MG63 (cell line): ENCODE measurements at regions not wholly inside any gene's neighbourhood (a gene's known extent, or its start where the extent isn't known, plus 50 kb on each side); places are given as distances from the start of the nearest gene placed in this dataset.
"Not testable (repeated sequence)": the region's sequence is repeated elsewhere in the genome, so short reads cannot be mapped to it uniquely, and the experiment has no call there.

Experiments used
- DNase-seq: peaks from one replicate; pipeline ENCODE4 v3.0.0-alpha.2; 2020
- H3K27me3 ChIP-seq: fragments of 250-450 bp; sonication (Bioruptor Pico); 2 replicates; pipeline ENCODE4 v1.5.1; 2020; ENCODE audit warnings: mild to moderate bottlenecking, moderate library complexity
- H3K36me3 ChIP-seq: fragments of 250-450 bp; sonication (Bioruptor Pico); 2 replicates; pipeline ENCODE4 v1.5.1; 2020; ENCODE audit warnings: mild to moderate bottlenecking, moderate library complexity
- H3K4me3 ChIP-seq: fragments of 250-450 bp; sonication (Bioruptor Pico); 2 replicates; pipeline ENCODE4 v1.5.1; 2020; ENCODE audit warnings: mild to moderate bottlenecking, moderate library complexity
- H3K9me3 ChIP-seq: fragments of 250-450 bp; sonication (Bioruptor Pico); 2 replicates; pipeline ENCODE4 v1.5.1; 2020; ENCODE audit warnings: mild to moderate bottlenecking, moderate library complexity

DNA sequence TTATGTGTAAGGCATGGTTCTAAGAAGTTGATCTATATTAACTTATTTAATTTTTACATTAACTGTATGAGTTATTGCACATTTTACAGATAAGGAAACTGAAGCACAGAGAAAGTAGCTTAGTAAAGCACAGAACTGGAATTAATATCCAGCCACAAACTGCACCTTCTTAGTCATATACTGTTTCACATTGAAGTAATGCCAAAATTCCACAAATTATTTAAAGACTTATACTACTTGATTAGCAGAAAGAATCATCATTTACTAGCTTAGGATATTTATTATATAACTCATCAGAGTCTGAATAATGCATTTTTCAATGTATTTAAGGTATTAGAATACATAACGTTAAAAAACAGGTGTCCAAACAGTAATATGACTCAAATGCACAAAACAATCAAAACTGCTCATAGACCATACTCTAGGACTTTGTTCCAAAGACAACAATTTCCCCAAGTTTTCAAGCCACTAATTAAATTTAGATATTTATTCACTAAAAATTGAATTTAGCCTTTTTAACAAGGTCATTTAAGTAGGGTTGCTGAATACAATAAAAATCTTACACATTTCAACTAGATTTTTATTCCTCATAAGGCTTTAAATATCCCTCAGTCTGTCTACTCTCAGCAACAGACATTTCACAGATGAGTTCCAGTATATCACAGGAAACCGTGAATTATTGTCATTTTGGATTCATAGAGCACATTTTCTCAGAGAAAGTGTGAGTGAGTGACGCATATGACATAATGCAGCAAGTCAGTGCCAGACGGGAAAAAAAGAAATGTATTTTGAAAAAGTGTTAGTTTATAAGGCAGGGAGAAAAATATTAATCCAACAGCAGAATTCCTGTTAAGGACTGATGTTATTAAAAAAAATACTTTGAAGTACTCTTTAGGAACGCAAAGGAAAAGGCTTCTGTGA is 782.5 kb downstream of the TMTC2 start:
- H3K4me3 ChIP-seq = no peak overlapping the region
- DNase-seq = no peak
- H3K27me3 ChIP-seq = no peaks in the 10 kb centered on the region
- no peaks in the 10 kb centered on the region for H3K36me3 ChIP-seq
- no peaks in the 10 kb centered on the region for H3K9me3 ChIP-seq

DNA sequence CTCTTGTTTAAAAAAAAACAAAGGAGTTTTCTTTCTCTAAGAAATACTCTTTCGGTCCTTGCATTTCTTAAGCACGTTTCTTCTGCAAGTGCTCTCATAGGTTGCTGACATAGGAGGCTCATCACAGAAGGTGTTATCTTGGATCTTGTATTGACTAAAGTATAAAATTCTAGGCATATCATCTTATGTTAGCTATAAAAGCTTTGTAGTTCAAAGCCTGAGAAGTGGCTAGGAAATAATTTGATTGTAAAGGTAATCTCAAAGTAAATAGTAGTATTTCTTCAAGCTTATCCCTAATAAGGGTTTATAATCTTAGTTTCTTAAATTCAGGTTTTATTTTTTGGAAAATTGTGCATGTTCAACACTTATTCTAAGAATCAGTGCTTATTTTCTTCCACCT is 778.9 kb downstream of the TMTC2 start:
- Histone ChIP-seq H3K4me3 (no peak overlapping the region), H3K27me3 (no peaks in the 10 kb centered on the region), H3K9me3 (no peaks in the 10 kb centered on the region), H3K36me3 (no peaks in the 10 kb centered on the region)
- DNase-seq = no peak

DNA sequence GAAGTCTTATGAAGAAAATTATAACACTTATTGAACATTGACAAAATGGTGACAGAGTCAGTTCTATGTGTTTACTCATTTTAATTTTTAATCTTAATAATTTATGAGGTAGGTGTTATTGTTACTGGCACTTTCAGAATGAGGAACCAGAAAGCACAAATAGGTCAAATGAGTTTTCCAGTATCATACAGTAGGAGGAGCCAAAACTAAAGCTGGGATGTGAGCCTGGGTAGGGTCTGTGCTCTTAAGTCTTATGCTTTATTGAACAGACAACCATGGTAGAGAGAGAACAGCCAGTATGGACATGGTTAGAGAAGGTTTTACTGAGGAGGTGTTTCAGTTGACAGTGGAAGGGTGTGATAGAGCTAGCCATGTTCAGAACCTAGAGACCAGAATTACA is 775.7 kb downstream of the TMTC2 start:
- DNase-seq = no peak
- H3K9me3 ChIP-seq = no peaks in the 10 kb centered on the region; the same call in 1 of the 2 replicates
- no peak overlapping the region for H3K4me3 ChIP-seq
- no peaks in the 10 kb centered on the region; the same call in 1 of the 2 replicates for H3K27me3 ChIP-seq
- H3K36me3 ChIP-seq = no peaks in the 10 kb centered on the region

DNA sequence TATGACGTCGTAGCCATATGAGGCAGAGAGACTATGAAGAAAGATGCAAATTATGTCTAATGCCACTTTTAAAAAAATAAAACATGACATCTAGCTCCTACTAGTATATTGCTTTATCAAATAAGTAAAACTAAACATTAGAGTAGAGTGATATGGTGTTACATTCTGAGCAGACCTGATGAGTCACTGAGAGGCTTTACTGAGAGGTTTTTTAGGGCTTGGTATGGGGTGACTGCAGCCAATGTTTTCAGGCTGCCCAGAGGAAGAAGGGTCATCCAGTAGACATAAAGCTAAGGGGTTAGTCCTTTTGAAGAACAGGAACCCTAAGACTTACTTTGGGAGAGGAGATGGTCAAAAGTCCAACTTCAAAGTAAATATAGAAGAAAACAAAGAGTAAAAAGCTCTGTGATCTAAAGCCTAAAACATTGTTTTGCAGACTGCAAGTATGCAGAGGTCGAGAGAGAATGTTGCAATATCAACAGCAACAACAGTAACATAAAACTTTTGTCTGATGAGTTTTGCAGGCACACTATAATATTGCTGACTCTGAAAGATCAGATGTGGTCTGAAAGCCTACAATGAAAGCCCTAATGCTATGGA is 774.7 kb downstream of the TMTC2 start:
- Histone ChIP-seq H3K27me3 (no peaks in the 10 kb centered on the region; the same call in 1 of the 2 replicates), H3K9me3 (no peaks in the 10 kb centered on the region; the same call in 1 of the 2 replicates), H3K4me3 (no peak overlapping the region), H3K36me3 (no peaks in the 10 kb centered on the region)
- no peak for DNase-seq

DNA sequence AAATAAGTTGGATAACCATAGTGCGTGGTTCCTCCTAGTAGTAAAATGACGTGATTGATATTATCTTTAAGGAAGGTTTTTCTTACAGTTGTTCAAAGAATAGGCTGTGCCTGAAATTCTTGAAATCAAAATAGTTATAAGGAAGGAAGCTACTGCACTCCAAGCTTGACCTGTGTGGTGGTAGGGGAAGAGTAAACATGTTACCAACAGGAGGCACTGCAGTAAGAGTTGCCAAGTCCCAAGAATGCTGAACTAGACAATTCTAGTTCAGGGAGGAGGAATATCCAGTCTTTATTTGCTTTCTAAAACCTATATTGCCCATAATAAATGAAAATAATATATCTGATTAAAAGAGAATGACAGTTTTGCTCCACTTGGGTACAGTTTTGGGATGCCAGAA is 764.5 kb downstream of the TMTC2 start:
- Histone ChIP-seq H3K36me3 (no peaks in the 10 kb centered on the region), H3K27me3 (no peaks in the 10 kb centered on the region), H3K4me3 (no peak overlapping the region), H3K9me3 (no peaks in the 10 kb centered on the region)
- no peak for DNase-seq

DNA sequence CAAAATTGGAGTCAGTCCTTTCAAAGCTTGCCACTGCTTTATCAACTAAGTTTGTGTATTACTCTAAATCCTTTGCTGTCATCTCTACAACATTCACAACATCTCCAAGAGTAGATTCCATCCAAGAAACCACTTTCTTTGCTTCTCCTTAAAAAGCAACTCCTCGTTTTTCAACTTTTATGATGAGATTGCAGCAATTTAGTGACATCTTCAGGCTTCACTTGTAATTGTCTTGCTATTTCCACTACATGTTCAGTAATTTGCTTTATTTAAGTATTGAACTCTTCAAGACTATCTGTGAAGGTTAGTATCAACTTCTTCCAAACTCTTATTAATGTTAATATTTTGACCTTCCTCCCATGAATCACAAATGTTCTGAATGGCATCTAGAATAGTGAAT is 747.9 kb downstream of the TMTC2 start:
- no peaks in the 10 kb centered on the region for H3K27me3 ChIP-seq
- H3K9me3 ChIP-seq = 0 out of 2 replicates have a peak, but pooled peaks cover 2% of the 10 kb centered on the region
- no peak overlapping the region for H3K4me3 ChIP-seq
- H3K36me3 ChIP-seq = no peaks in the 10 kb centered on the region
- no peak for DNase-seq

DNA sequence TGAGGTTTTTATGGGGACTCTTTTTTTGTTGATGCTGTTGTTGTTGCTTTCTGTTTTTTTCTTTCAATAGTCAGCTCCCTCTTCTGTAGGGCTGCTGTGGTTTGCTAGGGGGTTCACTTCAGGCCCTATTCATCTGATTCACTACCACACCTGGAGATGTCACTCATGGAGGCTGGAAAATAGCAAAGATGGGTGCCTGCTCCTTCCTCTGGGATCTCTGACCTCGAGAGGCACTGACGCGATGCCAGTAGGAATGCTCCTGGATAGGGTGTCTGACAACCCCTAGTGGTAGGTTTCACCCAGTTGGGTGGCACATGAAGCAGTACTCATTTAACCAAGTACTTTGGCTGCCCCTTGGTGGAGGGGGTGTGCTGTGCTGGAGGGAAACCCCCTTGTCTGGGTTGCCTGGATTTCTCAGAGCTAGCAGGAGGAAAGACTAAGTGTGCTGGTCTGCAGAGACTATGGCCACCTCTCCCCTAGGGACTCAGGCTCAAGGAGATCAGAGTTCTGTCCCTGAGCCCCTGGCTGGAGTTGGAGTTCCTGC is 745.5 kb downstream of the TMTC2 start:
- DNase-seq = no peak
- no peaks in the 10 kb centered on the region for H3K27me3 ChIP-seq
- H3K36me3 ChIP-seq = no peaks in the 10 kb centered on the region
- 0 out of 2 replicates have a peak, but pooled peaks cover 2% of the 10 kb centered on the region for H3K9me3 ChIP-seq
- no peak overlapping the region for H3K4me3 ChIP-seq

DNA sequence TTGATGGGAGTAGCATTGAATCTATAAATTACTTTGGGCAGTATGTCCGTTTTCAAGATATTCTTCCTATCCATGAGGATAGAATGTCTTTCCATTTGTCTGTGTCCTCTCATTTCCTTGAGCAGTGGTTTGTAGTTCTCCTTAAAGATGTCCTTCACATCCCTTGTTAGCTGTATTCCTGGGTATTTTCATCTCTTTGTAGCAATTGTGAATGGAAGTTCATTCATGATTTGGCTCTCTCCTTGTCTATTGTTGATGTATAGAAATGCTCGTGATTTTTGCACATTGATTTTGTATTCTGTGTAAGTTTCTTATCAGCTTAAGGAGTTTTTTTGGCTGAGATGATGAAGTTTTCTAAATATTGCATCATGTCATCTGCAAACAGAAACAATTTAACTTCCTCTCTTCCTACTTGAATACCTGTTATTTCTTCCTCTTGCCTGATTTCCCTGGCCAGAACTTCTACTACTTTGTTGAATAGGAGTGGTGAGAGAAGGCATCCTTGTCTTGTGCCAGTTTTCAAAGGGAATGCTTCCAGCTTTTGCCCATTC is 741.0 kb downstream of the TMTC2 start:
- H3K36me3 ChIP-seq, DNase-seq, H3K27me3 ChIP-seq, H3K4me3 ChIP-seq, H3K9me3 ChIP-seq: not testable (repeated sequence)

DNA sequence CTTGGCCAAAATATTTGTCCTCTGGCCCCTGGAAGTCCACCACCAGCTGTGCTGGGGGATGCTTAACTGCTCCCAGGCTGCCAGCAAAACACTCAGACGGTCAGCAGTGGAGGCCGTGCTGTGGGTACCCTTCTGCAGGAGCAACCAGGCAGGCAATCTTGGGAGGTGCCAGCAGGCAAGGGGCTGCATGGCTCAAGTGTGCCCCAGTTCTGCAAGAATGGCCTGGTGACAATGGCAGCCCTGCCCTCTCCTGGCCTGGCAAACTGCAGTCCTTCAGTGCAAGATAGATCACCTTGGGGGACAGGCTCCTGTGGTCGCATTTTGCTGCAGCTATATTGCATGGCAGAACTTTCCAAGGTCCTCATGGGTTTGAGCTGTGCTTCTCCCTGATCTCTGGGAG is 728.3 kb downstream of the TMTC2 start:
- H3K36me3 ChIP-seq = no peaks in the 10 kb centered on the region
- H3K4me3 ChIP-seq = no peak overlapping the region
- H3K9me3 ChIP-seq = no peaks in the 10 kb centered on the region
- no peaks in the 10 kb centered on the region for H3K27me3 ChIP-seq
- DNase-seq = no peak

DNA sequence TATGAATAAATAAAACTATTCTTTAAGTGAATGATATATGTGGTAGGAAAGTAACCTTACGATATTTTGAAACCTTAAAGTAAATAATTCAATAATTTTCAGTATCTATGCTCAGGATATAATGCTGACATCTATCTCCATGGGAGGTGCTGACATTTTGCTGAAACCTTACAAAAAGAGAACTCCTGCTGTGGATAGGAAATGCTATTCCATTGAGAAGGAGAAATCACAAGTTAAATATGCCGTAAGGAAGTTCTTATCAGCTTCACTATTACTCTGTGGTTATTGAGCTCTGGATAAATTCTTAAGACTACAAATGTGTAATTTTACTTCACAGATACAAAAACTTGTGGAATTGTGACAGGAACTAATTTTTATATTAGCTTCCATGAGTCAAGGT is 722.1 kb downstream of the TMTC2 start:
- Histone ChIP-seq H3K36me3 (no peaks in the 10 kb centered on the region), H3K9me3 (no peaks in the 10 kb centered on the region), H3K27me3 (no peaks in the 10 kb centered on the region), H3K4me3 (no peak overlapping the region)
- DNase-seq = no peak

DNA sequence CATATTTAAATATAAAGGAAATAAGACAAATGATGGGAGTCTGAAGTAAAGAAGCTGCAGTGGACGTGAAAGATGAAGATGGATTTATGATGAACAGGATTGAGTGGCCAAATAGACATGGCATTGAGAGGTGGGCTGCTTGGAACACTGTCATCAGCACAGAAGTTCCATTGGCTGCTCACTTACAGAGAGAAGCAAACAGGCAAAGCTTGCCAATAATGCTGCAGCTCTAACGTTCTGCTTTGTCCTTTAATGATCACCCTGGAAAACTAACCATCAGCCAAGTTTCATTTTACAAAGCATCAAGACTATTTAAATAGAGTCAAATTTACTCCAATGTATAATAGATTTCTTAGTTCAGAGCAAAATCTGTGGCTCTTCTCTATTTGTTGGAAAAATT is 721.4 kb downstream of the TMTC2 start:
- no peaks in the 10 kb centered on the region for H3K27me3 ChIP-seq
- H3K36me3 ChIP-seq = no peaks in the 10 kb centered on the region
- H3K4me3 ChIP-seq = no peak overlapping the region
- DNase-seq = no peak
- no peaks in the 10 kb centered on the region for H3K9me3 ChIP-seq

DNA sequence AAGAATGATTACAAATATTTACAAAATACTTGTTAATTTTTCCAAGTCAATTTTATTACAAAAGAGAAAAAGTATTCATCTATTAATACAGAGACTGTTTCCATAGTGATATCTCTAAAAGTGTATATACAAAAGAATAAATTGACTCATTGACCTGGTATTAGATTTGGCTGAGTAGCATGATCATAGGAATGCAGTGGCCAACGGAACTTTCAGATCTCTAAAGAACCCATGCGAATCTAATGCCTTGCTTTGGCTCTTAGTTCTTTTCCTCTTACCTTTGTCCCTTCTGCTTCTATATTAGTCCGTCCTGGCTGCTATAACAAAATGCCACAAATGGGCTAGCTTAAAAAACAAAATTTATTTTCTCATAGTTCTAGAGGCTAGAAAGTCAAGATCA is 717.8 kb downstream of the TMTC2 start:
- Histone ChIP-seq H3K9me3 (no peaks in the 10 kb centered on the region), H3K36me3 (no peaks in the 10 kb centered on the region)
- no peak for DNase-seq

DNA sequence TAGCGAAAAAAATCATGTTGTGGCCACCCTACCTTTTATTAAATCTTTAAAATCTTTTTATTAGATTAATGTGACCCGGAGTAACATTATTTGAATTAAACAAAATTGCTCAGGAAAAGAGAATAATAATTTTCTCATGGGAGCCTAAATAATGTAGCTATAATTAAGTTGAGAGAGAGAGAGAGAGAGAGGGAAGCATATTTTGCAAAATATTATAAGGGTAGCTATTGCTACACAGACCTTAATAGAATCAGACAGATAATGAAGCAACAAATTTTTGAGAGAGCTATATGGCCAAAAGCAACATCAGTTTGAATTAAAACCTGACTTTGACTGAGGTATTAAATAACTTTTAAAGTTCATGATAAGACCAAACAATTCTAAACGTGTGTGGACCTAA is 703.5 kb downstream of the TMTC2 start:
- H3K36me3 ChIP-seq = no peaks in the 10 kb centered on the region
- no peak overlapping the region for H3K4me3 ChIP-seq
- DNase-seq = no peak

More for the DNA sequence above, 717.8 kb downstream of the TMTC2 start:
- H3K27me3 ChIP-seq = no peaks in the 10 kb centered on the region
- H3K4me3 ChIP-seq = no peak overlapping the region

DNA sequence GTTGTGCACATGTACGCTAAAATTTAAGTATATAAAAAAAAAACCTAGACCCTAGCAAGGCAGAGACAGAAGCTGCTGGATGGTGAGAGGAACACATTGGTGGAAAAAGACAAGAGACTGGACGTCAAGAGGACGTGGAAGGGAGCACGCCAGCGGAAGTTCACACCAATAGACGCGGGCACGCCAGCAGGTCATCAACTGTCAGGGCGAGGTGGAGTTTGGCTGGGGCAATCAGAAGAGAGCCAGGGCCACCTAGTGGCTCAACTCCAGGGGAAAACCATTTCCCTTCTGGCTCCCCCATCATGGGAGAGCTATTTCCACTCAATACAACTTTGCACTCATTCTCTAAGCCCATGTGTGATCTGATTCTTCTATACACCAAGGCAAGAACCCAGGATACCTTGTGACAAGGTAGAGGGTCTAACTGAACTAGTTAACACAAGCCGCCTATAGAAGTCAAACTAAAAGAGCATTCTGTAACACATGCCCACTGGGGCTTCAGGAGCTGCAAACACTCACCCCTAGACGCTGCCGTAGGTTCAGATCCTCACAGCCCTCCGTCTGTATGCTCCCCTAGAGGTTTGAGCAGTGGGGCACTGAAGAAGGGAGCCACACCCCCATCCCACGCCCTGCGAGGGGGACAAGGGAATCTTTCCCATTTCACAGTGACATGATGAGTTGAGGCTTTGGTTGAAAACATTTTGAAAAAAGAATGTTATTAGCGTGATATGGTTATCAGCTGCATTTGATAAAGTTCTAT is 702.7 kb downstream of the TMTC2 start:
- Histone ChIP-seq H3K4me3 (no peak overlapping the region), H3K9me3 (no peaks in the 10 kb centered on the region), H3K36me3 (no peaks in the 10 kb centered on the region), H3K27me3 (no peaks in the 10 kb centered on the region)
- DNase-seq = no peak

More for the DNA sequence above, 703.5 kb downstream of the TMTC2 start:
- Histone ChIP-seq H3K27me3 (no peaks in the 10 kb centered on the region), H3K9me3 (no peaks in the 10 kb centered on the region)

DNA sequence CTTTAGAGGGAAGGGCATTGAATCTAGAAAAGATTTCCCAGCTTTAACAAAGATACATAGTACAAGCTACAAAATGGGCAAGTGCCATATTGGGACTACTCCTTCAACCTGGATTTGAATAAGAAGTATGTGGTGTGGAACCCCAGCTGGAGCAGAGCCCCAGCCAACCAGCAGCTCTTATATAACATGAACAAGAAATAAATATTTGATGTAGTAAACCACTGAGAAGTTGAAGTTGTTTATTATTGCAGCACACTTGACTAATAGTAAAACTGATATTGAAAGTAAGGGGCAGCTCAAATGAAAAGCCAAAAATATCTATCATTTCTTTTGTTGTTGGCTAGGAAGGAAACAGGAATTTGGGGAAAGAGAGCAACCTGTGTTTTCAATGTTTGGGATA is 701.8 kb downstream of the TMTC2 start:
- no peaks in the 10 kb centered on the region for H3K36me3 ChIP-seq
- no peak for DNase-seq
- no peak overlapping the region for H3K4me3 ChIP-seq

DNA sequence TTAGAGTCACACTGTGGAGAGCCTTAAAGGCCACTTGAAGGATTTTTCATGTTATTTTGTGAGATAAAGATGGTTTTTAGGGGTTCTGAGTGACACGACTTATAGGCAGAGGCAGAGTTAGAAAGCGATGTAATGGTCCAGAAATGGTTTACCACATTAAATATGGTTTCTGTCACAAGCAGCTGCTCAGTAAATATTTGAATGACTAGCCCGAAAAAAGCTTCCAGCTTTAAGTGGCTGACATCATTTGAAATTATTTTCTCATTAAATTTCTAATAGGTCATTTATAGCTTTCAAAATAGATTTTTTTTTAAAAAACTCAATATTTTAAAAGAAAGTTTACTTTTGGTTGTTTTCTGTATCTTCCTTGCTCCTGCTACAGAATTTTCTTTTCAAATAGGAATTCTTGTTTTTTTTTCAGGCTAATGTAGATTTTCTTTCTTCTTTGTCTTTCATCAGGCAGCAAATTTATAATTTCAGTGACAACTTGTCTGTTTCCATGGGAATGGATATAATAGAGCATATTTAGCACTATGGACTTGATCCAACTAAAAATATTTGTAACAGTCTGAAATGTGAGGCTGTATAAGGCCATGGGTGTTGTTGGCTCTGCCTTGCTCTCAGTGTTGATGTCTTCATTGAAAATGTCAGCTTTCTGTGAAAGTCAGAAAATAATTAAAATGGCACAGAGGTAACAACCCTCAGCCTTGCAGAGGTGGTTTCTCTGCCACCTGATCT is 700.0 kb downstream of the TMTC2 start:
- Histone ChIP-seq H3K36me3 (no peaks in the 10 kb centered on the region), H3K9me3 (no peaks in the 10 kb centered on the region), H3K27me3 (no peaks in the 10 kb centered on the region), H3K4me3 (no peak overlapping the region)
- DNase-seq = no peak

More for the DNA sequence above, 701.8 kb downstream of the TMTC2 start:
- no peaks in the 10 kb centered on the region for H3K9me3 ChIP-seq
- no peaks in the 10 kb centered on the region for H3K27me3 ChIP-seq
